Activated T-cell treated with anti-CD3 and anti-CD28 coated beads for 48 hours (primary cell): ENCODE measurements at regions not wholly inside any gene's neighbourhood (a gene's known extent, or its start where the extent isn't known, plus 50 kb on each side); places are given as distances from the start of the nearest gene placed in this dataset.
"Not testable (repeated sequence)": the region's sequence is repeated elsewhere in the genome, so short reads cannot be mapped to it uniquely, and the experiment has no call there.

Experiments used
- DNase-seq: peaks from one replicate; pipeline ENCODE4 v3.0.0-alpha.2; 2020; ENCODE audit warnings: low read depth

DNA sequence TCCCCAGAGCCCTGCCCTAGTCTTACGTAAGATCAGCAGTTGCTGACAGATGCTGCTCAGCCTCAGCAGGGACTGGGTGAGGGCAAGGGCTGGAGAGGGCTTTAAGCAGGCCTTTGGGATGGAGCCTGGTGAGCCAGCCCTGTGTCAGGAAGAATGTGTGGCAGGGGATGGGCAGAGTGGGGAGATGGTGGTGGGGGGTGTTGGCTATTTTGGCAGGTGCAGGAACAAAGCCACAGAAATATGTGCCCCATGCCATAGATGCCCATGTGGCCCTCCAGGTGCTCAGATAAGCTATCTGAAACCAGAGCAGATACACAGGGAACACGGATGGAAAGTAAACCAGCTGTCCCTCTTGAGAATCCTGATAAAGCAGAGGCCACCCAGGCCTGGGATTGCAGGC is 1325.0 kb downstream of the UQCRFS1 start:
- DNase-seq = no peak

DNA sequence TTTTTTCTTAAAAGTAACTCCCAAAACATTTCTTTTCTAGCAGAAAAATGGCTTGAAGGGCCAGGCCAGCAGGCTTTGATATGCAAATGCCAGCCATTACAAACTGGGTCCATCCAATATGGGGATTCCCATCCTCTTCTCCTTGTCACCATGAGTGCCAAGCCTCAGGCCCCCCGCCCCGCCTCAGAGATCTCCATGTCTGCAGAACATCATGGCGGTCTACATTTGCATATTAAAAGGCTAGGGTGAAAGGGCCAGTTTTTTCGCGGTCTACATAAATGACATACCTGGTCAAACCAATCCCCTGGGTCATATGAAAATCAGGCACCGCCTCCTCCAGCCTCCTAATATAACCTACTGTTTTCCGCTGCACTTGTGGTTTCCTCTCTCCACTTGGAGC is 1327.6 kb downstream of the UQCRFS1 start:
- DNase-seq = no peak

DNA sequence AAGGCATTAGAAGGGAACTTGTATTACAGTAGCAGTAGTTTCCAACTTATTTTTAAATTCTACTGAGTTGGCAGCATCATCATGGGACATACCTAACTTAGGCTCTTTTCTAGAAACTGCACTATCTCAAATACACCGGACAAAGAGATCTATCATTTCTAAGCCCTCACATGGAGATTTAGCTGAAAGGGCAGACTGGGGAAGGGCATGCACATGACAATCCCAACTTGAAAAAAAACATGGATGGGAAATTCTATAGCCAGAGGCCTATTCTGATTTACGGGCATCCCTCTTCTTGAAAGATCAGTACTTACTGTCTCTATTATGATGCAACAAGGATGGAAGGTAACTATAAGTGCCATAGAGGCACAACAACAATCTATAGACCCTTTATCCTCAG is 1328.6 kb downstream of the UQCRFS1 start:
- DNase-seq = no peak

DNA sequence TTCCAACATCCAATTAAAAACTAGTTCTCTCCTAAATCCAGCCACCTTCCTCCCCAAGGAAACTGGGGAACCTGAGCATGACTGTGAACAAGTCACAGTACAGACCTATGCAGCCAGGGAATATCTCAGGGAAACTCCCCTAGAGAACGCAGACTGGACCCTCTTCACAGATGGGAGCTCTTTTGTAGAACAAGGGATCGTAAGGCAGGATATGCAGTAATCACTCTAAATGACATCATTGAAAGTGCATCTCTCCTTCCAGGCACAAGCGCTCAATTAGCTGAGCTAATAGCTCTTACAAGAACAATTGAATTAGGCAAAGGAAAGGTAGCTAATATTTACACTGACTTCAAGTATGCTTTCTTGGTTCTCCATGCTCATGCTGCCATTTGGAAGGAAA is 1331.7 kb downstream of the UQCRFS1 start:
- no peak for DNase-seq

DNA sequence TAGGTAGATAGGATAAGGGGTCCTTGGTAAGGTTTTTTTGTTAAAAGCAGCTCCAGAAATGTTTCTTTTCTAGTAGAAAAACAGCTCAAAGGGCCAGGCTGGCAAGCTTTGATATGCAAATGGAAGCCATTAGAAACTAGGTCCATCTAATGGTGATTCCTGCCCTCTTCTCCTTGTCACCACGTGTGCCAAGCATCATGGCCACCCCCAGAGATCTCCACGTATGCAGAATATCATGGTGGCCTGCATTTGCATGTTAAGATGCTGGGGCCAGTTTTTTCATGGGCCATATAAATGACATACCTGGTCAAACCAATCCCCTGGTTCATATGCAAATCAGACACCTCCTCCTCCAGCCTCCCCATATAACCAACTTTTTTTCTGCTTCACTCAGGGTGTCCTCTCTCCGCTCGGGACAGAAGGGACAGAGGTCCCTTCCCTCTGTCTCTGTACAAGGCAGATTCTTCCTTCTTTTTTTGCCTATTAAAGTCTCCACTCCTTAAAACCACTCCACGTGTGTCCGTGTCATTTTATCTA is 1335.9 kb downstream of the UQCRFS1 start:
- no peak for DNase-seq

DNA sequence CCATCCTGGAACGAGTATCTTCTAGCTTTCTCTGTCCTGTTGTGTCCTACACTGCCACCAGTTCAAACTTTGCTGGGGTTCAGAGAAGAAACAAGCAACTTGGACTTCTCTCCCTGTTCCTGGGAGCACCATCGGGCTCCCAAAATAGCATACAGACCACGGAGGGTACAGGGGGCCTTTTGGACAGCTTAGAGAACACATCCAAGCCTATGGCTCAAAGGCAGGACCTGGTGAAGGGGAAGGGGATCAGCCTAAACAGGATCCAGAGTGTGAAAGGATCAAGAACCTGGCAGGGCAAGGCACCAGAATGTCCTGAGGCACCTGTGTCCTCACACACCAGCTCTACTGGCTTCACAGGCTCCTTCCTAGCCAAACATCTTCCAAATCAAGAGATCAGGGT is 1336.5 kb downstream of the UQCRFS1 start:
- DNase-seq = no peak

DNA sequence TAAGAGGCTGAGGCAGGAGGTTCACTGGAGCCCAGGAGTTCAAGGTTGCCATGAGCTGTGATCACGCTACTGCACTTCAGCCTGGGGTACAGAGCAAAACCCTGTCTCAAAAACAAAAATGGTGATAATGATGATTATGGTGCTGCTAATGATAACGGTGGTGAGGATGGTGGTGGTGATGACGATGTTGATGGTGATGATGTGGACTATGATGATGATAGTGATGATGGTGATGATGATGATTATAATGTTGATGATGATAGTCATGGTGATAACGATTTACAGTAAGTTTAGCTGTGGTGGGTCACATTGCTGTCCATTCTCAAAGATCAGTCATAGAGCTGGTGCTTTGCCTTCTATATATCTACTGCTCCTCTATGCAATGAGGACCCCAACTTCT is 1340.6 kb downstream of the UQCRFS1 start:
- DNase-seq = no peak

DNA sequence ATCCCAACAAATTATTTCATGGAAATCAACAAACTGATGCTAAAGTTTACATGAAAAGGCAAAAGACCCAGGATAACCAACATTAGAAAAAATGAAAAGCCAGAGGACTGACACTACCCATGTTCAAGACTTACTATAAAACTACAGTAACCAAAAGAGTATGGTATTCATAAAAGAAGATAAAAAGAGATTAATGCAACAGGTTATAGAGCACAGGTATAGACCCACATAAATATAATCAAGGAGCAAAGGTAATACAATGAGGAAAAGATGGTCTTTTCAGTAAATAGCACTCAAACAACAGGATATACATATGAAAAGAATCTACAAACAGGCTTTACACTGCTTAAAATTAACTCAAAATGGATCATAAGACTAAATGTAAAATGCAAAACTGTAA is 1342.7 kb downstream of the UQCRFS1 start:
- no peak for DNase-seq

DNA sequence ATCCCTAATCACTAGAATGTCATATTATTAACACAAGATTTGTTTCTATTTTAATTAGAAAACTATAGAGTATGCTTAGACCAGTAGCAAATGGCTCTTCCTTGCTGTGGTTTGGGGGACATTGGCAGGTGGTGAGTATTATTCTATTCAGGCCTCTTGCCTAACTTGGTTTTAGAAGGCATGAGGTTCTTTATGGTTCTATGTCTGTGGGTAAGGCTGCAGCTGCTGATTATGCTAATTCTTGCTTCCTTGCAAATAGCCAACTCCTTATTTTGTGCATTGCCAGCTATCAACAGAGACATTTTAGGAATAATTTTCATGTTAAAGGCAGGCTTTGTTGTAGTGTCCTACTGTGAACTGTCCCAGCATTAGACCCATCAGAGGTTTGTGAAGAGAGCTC is 1344.9 kb downstream of the UQCRFS1 start:
- no peak for DNase-seq

DNA sequence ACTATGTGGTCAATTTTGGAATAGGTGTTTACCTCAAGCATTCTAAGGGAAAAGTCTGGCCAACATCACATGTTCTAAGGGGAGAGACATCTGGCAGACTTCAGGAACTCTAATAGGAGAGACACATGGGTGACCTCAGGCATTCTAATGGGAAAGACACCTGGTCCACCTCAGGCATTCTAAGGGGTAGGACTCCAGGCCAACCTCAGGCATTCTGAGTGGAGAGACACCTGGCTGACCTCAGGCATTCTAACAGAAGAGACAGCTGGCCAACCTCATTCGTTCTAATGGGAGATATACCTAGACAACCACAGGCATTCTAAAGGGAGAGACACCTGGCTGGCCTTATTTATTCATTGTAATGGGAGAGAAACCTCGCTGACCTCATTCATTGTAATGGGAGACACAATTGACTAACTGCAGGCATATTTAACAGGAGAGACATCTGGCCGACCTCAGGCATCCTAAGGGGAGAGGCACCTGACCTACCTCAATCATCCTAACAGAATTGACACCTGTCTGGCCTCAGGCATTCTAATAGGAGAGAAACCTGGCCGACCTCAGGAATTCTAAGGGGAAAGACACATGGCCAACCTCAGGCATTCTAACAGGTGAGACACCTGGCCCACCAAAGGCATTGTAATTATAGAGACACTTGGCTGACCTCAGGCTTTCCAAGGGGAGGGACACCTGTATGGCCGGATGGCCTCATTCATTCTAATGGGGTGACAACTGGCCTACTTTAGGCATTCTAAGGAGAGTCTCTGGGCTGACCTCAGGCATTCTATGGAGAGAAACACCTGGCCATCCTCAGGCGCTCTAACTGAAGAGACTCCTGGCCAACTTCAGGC is 1346.8 kb downstream of the UQCRFS1 start:
- DNase-seq = no peak

DNA sequence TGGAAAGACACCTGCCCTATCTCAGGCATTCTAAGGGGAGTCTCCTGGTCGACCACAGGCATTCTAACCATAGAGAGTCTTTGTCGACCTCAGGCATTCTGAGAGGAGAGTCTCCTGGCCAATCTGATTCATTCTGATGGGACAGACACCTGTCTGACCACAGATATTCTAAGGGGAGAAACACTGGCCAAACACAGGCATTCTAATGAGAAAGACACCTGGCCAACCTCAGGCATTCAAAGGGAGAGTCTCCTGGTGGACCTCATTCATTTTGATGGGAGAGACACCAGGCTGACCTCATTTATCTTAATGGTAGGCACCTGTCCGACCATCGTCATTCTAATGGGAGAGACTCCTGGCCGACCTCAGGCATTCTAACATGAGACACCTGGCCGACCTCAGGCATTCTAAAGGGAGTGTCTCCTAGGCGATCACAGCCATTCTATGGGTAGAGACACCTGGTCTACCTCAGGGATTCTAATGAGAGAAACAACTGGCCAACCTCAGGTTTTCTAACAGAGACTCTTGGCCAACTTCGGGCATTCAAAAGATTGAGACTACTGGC is 1351.5 kb downstream of the UQCRFS1 start:
- no peak for DNase-seq

DNA sequence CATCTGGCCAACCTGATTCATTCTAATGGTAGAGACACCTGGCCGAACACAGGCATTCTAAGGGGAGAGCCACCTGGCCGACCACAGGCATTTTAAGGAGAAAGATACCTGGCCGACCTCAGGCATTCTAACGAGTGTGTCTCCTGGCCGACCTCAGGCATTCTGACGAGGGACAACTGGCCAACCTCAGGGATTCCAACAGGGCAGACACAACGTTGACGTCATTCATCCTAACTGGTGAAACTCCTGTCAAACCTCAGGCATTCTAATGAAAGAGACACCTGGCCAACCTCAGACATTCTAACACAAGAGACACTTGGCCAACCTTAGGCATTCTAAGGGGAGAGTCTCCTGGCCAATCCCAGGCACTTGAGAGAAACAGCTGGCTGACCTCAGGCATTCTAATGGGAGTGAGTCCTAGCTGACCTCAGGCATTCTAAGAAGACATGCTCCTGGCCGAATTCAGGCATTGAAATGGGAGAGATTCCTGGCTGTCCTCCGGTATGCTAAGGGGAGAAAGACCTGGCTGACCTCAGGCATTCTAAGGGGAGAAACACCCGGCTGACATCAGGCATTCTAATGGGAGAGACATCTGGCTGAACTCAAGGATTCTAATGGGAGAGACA is 1352.5 kb downstream of the UQCRFS1 start:
- DNase-seq = no peak

DNA sequence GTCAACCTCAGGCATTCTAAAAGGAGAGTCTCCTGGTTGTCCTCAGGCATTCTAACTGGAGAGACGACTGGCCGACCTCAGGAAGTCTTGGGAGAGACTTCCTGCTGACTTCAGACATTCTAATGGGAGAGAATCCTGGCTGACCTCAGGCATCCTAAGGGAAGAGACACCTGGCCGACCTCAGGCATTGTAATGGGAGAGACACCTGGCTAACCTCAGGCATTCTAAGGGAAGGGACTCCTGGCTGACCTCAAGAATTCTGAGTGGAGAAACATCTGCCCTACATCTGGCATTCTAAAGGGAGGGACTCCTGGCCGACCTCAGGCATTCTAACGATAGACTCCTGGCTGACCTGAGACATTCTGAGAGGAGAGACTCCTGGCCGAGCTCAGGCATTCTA is 1353.3 kb downstream of the UQCRFS1 start:
- DNase-seq = no peak

DNA sequence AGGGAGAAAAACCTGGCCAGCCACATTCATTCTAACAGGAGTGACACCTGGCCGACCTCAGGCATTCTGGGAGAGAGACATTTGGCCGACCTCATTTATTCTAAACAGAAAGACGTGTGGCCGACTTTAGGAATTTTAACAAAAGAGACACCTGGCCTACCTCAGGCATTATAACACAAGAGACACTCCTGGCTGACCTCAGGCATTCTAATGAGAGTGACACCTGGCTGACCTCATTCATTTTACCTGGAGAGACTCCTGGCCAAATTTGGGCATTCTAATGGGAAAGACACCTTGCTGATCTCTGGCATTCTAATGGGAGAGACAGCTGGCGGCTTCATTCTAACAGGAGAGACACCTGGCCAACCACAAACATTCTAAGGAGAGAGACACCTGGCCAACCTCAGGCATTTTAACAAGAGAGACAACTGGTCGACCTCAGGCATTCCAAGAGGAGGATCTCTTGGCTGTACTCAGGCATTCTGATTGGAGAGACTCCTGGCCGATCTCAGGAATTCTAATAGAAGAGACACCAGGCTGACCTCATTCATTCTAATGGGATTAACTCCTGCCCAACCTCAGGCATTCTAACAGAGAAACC is 1353.9 kb downstream of the UQCRFS1 start:
- no peak for DNase-seq

DNA sequence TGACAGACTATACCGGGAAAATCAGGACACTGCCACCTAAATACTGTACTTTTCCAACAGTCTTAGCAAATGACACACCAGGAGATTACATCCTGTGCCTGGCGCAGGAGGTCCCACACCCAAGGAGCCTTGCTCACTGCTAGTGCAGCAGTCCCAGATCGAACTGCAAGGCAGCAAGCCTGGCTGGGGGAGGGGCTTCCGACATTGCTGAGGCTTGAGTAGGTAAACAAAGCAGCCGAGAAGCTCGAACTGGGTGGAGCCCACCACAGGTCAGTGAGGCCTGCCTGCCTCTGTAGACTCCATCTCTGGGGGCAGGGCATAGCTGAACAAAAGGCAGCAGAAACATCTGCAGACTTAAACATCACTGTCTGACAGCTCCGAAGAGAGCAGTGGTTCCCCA is 1360.0 kb downstream of the UQCRFS1 start:
- not testable (repeated sequence) for DNase-seq

DNA sequence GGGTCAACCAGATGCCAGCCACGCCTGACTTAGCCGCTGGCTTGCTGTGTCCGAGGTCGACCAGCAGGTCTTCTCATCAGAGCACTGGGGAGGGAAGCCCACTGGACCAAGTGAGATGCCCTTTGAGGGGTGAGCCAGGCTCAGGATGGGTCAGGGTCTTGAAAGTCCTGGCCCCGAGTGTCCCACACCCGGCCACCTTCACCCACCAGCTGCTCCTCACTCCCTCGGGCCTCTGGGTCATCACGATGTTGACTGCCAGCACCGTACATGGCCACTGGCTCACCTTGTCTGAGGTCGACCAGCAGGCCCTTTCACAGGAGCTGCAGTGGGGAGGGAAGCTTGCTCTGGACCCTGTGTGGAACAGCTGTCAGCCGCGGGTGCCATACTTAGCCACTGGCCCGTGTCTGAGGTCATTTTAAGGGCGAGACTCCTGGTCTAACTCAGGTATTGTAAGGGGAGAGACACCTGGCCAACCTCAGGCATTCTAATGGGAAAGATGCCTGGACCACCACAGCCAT is 1361.3 kb downstream of the UQCRFS1 start:
- no peak for DNase-seq

DNA sequence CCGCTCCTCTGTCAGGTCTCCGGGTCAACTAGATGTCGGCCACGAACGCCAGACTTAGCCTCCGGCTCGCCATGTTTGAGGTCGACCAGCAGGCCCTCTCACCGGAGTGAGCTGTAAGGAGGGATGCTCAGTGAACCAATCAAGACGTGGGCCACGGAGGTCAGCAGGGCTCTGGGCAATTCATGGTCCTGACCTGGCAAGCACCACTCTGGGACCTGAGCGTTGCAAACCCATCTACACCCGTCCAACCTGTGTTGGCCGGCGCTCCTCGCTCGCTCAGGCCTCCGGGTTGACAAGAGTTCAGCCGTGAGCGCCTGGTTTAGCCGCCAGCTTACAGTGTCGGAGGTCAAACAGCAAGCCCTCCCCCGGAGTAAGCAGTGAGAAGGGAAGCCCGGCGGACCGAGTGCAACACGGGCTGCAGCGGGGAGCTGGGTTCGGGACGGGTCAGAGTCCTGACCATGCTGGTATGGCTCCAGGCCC is 1361.9 kb downstream of the UQCRFS1 start:
- DNase-seq = no peak

DNA sequence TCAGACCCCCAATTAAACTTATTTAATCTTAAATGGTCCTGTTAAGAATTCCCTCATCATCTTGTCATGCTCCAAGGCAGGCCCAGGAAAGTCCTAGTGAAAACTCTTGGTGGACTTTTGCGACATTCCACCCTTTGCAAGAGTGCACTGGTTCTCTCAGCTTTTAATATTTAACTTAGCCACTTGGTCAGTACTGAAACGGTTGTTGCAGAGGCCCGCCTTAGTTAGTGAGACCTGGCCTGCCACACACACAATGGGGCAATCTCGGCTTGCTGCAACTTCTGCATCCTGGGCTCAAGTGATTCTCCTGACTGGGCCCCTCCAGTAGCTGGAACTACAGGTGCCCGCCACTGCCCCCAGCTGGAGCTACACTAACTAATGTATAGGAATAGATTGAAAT is 1366.0 kb downstream of the UQCRFS1 start:
- DNase-seq = no peak

DNA sequence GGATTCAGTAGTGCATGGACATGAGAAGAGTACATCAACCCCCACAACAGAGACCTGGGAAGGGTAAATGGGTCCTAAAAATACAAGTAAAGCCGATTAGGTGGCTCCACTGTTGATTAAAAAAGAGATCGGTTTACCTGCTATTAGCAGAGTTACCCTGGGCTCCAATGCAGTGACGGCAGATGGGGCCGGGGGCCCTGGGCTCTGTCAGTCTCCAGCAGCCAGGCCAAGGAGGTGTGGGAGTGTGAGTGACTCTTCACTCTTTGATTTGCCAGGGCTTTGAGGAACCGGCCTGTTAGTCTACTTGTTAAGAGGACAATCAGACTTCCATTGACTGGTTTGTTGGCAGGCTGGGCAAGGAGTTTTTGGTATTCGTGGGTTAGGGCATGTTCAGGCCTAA is 1368.7 kb downstream of the UQCRFS1 start:
- no peak for DNase-seq

DNA sequence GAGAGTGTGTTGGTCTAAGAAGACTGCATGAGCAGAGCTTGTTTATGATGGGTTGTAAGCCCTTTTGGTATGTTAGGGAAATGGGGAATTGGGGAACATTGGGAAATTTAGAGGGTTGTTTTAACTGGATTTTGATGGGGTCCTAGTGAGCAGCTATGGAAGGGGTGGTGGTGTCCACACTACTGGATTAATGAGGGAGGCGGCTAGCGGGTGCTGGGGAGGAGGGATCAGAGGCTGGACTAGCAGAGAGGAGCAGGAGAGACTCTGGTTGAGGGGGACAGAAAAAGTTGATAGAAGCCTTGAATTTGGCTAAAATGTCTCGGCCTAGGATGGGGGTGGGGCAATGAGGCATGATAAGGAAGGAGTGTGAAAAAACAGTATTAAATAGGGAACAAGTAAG is 1369.1 kb downstream of the UQCRFS1 start:
- DNase-seq = no peak

DNA sequence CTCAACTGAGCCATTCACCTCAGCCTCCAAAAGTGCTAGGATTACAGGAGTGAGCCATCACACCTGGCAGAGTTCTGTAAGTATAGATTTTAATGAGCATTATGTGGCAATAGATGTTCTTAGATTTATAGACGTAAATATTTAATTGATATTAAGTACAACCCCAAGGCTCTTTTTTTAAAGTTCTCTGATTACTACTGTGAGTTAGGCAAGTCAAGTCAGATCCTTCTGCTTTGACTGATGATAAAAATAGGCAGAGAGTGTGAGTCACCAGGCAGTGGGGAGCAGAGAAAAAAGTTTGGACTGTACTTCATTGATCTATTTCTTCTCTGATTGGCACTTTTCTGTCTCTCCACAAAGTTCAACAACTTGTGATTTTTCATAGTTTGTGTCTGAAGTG is 1379.9 kb downstream of the UQCRFS1 start:
- DNase-seq = no peak

DNA sequence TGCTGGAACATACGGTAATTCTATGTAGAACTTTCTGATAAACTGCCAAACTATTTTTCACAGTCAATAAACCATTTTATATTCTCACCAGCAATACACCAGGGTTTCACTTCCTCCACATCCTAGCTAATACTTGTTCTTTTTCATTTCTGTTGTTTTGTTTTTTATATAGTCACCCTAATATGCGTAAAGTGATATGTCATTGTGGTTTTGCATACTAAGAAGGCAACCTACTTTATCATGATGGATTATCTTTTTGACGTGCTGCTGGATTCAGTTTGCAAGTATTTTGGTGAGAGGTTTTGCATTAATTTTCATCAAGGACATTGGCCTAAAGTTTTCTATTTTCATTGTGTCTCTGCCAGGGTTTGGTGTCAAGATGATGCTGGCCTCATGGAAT is 1384.1 kb downstream of the UQCRFS1 start:
- no peak for DNase-seq
